Spleen (tissue), 11 donors: ENCODE measurements at regions not wholly inside any gene's neighbourhood (a gene's known extent, or its start where the extent isn't known, plus 50 kb on each side); places are given as distances from the start of the nearest gene placed in this dataset.
A peak's percentile ranks its signal among the peaks of the same experiment; 100 is the strongest.

Experiments used
- DNase-seq: peaks from one replicate; pipeline ENCODE4 v3.0.0-alpha.2; 2020
- H3K27ac ChIP-seq, 8 donors: fragments of 200-600 bp; sonication (generic) in 7 of 8; 1 replicate in 4 of 8; 2 replicates in 4 of 8; pipeline versions ENCODE4 v1.5.0 to v1.8.0; 2016 to 2021; ENCODE audit warnings: inconsistent platforms in 4 of 8, mild to moderate bottlenecking in 4 of 8, moderate library complexity in 1 of 8
- H3K27me3 ChIP-seq, 7 donors: fragments of 200-600 bp; sonication (generic) in 6 of 7; replicated peaks in 1 of 7; 1 replicate in 4 of 7; 2 replicates in 3 of 7; pipeline versions ENCODE4 v1.5.0 to v1.8.0; 2016 to 2021; ENCODE audit warnings: inconsistent platforms in 3 of 7, mild to moderate bottlenecking in 1 of 7
- H3K36me3 ChIP-seq, 6 donors: fragments of 200-600 bp; sonication (generic) in 5 of 6; 1 replicate in 4 of 6; 2 replicates in 2 of 6; pipeline versions ENCODE4 v1.5.0 to v1.8.0; 2016 to 2021; ENCODE audit warnings: inconsistent platforms in 2 of 6
- H3K4me1 ChIP-seq, 6 donors: fragments of 200-600 bp; sonication (generic) in 5 of 6; 1 replicate in 3 of 6; 2 replicates in 3 of 6; pipeline versions ENCODE4 v1.5.0 to v1.8.0; 2016 to 2021; ENCODE audit warnings: inconsistent platforms in 3 of 6
- H3K4me3 ChIP-seq, 8 donors: fragments of 200-600 bp; sonication (generic) in 7 of 8; 1 replicate in 4 of 8; 2 replicates in 4 of 8; pipeline versions ENCODE4 v1.5.0 to v1.8.0; 2016 to 2021; ENCODE audit warnings: inconsistent platforms in 4 of 8, mild to moderate bottlenecking in 4 of 8, moderate library complexity in 2 of 8
- H3K9me3 ChIP-seq, 8 donors: fragments of 200-600 bp; sonication (generic) in 7 of 8; 1 replicate in 4 of 8; 2 replicates in 4 of 8; pipeline versions ENCODE4 v1.5.0 to v1.8.0; 2016 to 2021; ENCODE audit warnings: inconsistent platforms in 4 of 8
- POLR2A ChIP-seq, 3 donors: fragments of 450-650 bp; IDR thresholded peaks; one replicate each; pipeline ENCODE4 v1.5.1; 2017; ENCODE audit warnings: antibody characterized with exemption in 3 of 3, mild to moderate bottlenecking in 1 of 3
- POLR2AphosphoS5 ChIP-seq, 3 donors: sonication (generic); formaldehyde crosslinking; IDR thresholded peaks; one replicate each; pipeline ENCODE4 v1.5.1; 2017; ENCODE audit warnings: antibody characterized with exemption in 3 of 3
- WGBS, 5 donors: extraction: QIAGEN DNeasy Blood & Tissue Kit in 3 of 5; methylation state at CpG; one replicate each; pipeline versions ENCODE4 v1.1.5 to v1.1.7; 2013 to 2018; 5-methylcytosine and 5-hydroxymethylcytosine counted together
- intact Hi-C: fragments of 100-400 bp; cut with DNase I; formaldehyde crosslinking; loops from one replicate; pipeline ENCODE4 v1.15.0; 2023; ENCODE audit warnings: low total_unique reads
- TF ChIP-seq, protein P1 (sequence below), 11 experiments: fragments of 200-600 bp in 7 of 11; fragments of 450-650 bp in 4 of 11; sonication (generic) in 4 of 11; IDR thresholded peaks in 8 of 11; conservative IDR thresholded peaks in 3 of 11; 1 replicate in 7 of 11; 2 replicates in 4 of 11; pipeline versions ENCODE4 v1.4.0 to v1.8.0; 2016 to 2021; ENCODE audit warnings: antibody characterized with exemption in 11 of 11, inconsistent platforms in 4 of 11, mild to moderate bottlenecking in 1 of 11
- donor health status: healthy with polysubstance abuse.
- donor health status: DM: no; HTN: no; CAD: no; lungs with moderate emphysema.
- donor health status: DM: no; HTN: no; CAD: no.
- donor health status: Bipolar disorder and iron deficiency.
- donor health status: healthy.
- donor health status: DM: no; HTN: no; CAD: no.
- donor health status: DM: yes; HTN: yes; CAD: no.

DNA sequence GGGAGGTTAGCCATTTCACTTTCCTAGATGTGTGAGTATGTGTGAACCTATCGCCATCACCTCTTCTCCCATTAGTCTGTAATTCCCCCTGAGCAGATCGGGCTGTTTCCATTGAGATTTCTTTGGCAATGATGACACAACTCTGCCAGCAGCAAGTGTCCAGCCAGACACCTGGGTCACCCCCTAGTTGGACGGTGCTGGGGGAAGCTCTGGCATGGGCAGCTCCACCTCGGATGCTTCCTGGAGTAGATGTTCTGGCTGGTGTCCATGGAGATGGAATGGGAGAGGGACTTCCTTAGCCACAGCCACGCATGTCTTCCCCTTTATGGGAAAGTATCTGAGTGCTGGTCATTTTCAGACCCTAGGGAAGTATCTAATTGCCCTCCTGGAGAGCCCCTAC, 247.9 kb upstream of the RPL38 start:
- no peak overlapping the region for H3K4me3 ChIP-seq
- TF ChIP-seq, protein P1, sequence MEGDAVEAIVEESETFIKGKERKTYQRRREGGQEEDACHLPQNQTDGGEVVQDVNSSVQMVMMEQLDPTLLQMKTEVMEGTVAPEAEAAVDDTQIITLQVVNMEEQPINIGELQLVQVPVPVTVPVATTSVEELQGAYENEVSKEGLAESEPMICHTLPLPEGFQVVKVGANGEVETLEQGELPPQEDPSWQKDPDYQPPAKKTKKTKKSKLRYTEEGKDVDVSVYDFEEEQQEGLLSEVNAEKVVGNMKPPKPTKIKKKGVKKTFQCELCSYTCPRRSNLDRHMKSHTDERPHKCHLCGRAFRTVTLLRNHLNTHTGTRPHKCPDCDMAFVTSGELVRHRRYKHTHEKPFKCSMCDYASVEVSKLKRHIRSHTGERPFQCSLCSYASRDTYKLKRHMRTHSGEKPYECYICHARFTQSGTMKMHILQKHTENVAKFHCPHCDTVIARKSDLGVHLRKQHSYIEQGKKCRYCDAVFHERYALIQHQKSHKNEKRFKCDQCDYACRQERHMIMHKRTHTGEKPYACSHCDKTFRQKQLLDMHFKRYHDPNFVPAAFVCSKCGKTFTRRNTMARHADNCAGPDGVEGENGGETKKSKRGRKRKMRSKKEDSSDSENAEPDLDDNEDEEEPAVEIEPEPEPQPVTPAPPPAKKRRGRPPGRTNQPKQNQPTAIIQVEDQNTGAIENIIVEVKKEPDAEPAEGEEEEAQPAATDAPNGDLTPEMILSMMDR (IDR thresholded peaks at IDR 0.05 in 8 of 11, conservative IDR thresholded peaks at IDR 0.05 in 3 of 11), result no peak
- no peak for TF ChIP-seq POLR2AphosphoS5 (IDR thresholded peaks at IDR 0.05)
- no peak for TF ChIP-seq POLR2A (IDR thresholded peaks at IDR 0.05)
- intact Hi-C loops, result loop anchor here (5.0 kb wide), 1 partner anchor 528 kb away; no protein-coding TSS in a partner anchor
- no peak for DNase-seq
- H3K27me3 ChIP-seq, result peaks cover 0 to 38% (median 10%) of the 10 kb centered on the region in 7 donors
- H3K9me3 ChIP-seq, result peaks cover 0 to 5% (median 2%) of the 10 kb centered on the region in 8 donors
- H3K4me1 ChIP-seq, result peaks cover 6 to 16% (median 12%) of the 10 kb centered on the region in 6 donors
- no peaks in the 10 kb centered on the region for H3K36me3 ChIP-seq
- no peak overlapping the region for H3K27ac ChIP-seq
- WGBS, 5 donors, result 62 to 85% (median 71%) methylated on average over 5 of the region's 5 CpGs

DNA sequence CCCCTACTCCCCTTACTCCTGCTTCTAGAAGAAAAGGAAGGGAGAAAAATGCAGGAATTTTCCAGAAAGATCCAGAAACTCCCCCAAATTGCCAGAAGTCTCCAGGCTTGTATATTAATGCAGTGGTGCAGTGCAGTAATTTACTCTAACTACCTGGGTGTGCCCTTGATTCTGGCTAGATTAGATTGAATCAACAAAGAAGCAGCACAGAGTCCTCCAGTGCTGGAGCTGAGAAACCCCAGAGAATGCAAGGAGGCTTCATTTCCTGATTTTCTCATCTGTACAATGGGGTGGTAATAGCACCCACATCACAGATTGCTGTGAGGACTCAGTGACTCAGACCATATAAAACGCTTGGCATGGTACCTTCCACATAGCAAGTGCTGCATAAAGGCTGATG, 247.3 kb upstream of the RPL38 start:
- Histone ChIP-seq H3K27ac (no peak overlapping the region), H3K4me1 (peaks cover 6 to 16% (median 12%) of the 10 kb centered on the region in 6 donors), H3K36me3 (no peaks in the 10 kb centered on the region), H3K4me3 (no peak overlapping the region), H3K9me3 (peaks cover 0 to 9% (median 3%) of the 10 kb centered on the region in 8 donors), H3K27me3 (peaks cover 0 to 33% (median 10%) of the 10 kb centered on the region in 7 donors)
- DNase-seq, result no peak
- WGBS, 5 donors, result 67 to 100% (median 91%) methylated on average over 1 of the region's 1 CpG
- intact Hi-C loops, result loop anchor here (5.0 kb wide), 1 partner anchor 529 kb away; no protein-coding TSS in a partner anchor
- TF ChIP-seq POLR2A (IDR thresholded peaks at IDR 0.05) (no peak), POLR2AphosphoS5 (IDR thresholded peaks at IDR 0.05) (no peak)
- TF ChIP-seq, protein P1 (IDR thresholded peaks at IDR 0.05 in 8 of 11, conservative IDR thresholded peaks at IDR 0.05 in 3 of 11), result no peak

DNA sequence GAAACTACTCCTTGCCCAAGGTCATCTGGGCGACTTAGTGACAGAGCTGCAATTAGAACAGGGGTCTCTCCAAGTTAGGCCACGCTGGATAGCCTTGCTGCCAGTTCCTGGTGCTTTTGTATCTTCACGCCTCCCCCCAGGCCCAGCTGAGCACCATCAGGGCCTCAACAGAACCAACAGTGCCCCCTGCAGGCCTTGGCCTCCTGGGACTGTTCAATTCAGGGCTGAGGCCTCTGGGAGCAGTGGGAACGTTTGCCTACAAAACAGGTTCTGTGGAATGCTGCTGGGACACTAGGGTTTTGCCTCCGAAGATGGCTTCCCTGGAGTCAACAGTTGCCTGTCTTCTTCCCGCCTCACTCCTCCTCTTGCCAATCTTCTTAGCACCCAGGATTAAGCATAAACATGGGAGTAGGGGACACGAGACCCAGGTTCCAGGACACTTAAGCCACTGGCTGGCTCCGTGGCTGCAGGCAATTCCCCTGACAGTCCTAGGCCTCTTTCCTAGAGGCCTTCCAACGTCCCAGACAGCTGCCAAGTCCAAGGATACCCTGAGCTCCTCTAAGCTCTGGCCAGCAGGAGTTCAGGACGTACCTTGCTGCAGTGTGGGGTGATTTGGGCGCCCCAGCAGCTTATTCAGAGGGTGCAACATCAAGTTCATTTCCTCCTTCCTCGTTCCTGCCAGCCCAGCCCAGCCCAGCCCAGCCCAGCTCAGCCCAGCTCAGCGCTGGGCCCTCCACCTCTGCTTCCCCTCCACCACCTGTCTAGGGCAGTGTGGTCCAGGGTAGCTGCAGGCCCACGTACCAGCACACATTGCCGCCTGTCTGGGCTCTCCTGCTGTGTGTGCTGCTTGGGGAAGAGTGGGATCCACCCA, 246.6 kb upstream of the RPL38 start:
- no peak overlapping the region for H3K4me3 ChIP-seq
- intact Hi-C loops, result loop anchor here (5.0 kb wide), 1 partner anchor 530 kb away; no protein-coding TSS in a partner anchor
- no peak overlapping the region for H3K27ac ChIP-seq
- peaks cover 0 to 27% (median 10%) of the 10 kb centered on the region in 7 donors for H3K27me3 ChIP-seq
- H3K4me1 ChIP-seq, result peaks cover 6 to 14% (median 11%) of the 10 kb centered on the region in 6 donors
- WGBS, 5 donors, result 48 to 71% (median 67%) methylated on average over 15 of the region's 15 CpGs
- H3K36me3 ChIP-seq, result no peaks in the 10 kb centered on the region
- TF ChIP-seq, protein P1 (IDR thresholded peaks at IDR 0.05 in 8 of 11, conservative IDR thresholded peaks at IDR 0.05 in 3 of 11), result peak in 10 of 11 experiments; percentile 12 to 74 (median 54)
- no peak for TF ChIP-seq POLR2AphosphoS5 (IDR thresholded peaks at IDR 0.05)
- peaks cover 0 to 9% (median 3%) of the 10 kb centered on the region in 8 donors for H3K9me3 ChIP-seq
- peak; percentile 82 for DNase-seq

DNA sequence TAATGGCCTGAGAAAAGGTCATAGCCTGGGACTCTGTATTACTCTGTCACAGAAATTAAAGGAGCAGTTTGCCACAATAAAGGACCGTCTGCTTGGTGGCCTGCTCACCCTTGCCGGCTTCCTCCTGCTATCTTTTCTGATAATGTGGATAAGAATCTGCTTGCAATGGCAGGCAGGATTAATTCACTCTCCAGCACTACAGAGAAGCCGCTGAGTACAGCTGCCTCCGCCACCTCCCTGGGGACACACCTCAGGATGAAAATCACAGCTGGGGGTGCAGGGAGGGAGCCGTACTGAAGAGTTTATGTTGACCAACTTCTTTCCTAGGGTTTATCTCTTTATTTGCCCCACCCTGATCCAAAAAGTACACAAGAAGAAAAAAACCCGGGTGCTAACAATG, 245.9 kb upstream of the RPL38 start:
- no peak for TF ChIP-seq POLR2A (IDR thresholded peaks at IDR 0.05)
- TF ChIP-seq, protein P1 (IDR thresholded peaks at IDR 0.05 in 8 of 11, conservative IDR thresholded peaks at IDR 0.05 in 3 of 11), result no peak
- TF ChIP-seq POLR2AphosphoS5 (IDR thresholded peaks at IDR 0.05), result no peak
- H3K4me1 ChIP-seq, result peaks cover under 1 to 6% (median 4%) of the 10 kb centered on the region in 6 donors
- intact Hi-C loops, result loop anchor here (5.0 kb wide), 1 partner anchor 530 kb away; no protein-coding TSS in a partner anchor
- WGBS, 5 donors, result 67 to 87% (median 74%) methylated on average over 6 of the region's 6 CpGs
- no peak overlapping the region for H3K4me3 ChIP-seq
- no peak for DNase-seq
- no peak overlapping the region for H3K27ac ChIP-seq
- peaks cover 0 to 19% (median 3%) of the 10 kb centered on the region in 7 donors for H3K27me3 ChIP-seq
- H3K36me3 ChIP-seq, result no peaks in the 10 kb centered on the region
- peaks cover 0 to 9% (median 3%) of the 10 kb centered on the region in 8 donors for H3K9me3 ChIP-seq
